Nephron (organoid): ENCODE measurements at regions not wholly inside any gene's neighbourhood (a gene's known extent, or its start where the extent isn't known, plus 50 kb on each side); places are given as distances from the start of the nearest gene placed in this dataset.

Experiments used
- H3K27ac Mint-ChIP-seq, 3 experiments: 2 replicates each; pipeline ENCODE4 v1.8.0; 2020; ENCODE audit warnings: mixed read lengths in 3 of 3, mild to moderate bottlenecking in 2 of 3, moderate library complexity in 1 of 3
- H3K27me3 Mint-ChIP-seq: 2 replicates; pipeline ENCODE4 v1.8.0; 2021; ENCODE audit warnings: low read depth, mild to moderate bottlenecking, moderate library complexity, mixed read lengths
- H3K36me3 Mint-ChIP-seq: 2 replicates; pipeline ENCODE4 v1.8.0; 2020; ENCODE audit warnings: low read depth, mixed read lengths
- H3K4me1 Mint-ChIP-seq: 2 replicates; pipeline ENCODE4 v1.8.0; 2020; ENCODE audit warnings: mixed read lengths
- H3K4me3 Mint-ChIP-seq, 3 experiments: 2 replicates each; pipeline ENCODE4 v1.8.0; 2020; ENCODE audit warnings: mild to moderate bottlenecking in 3 of 3, mixed read lengths in 3 of 3, moderate library complexity in 2 of 3
- H3K9me3 Mint-ChIP-seq: 2 replicates; pipeline ENCODE4 v1.8.0; 2020; ENCODE audit warnings: mixed read lengths
- TF ChIP-seq, protein P1 (sequence below), 3 experiments: fragments of 200-600 bp; sonication (generic); IDR thresholded peaks; one replicate each; pipeline ENCODE4 v1.5.0; 2021; ENCODE audit warnings: antibody characterized with exemption in 3 of 3; ENCODE audit not compliant: unreplicated experiment in 3 of 3

DNA sequence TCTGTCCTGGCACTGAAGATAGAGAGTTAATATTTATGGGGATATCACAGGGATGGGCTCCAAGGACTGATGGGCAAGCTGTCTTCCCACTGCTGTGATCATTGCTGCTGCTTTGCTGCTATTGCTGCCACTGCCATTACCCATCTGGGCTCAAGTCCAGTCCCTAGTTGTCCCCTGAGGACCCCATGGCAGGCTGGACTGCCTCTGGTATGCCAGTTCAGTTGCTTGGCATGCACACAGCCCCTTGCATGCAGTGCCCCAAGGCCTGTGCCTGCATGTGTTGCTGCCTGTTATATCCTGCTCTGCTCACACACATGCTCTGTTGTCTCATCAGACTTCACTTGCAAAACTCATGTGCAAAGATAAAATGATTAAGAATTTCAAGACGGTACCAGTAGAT lies 109.5 kb downstream of the ADRA2A start:
- H3K4me1 Mint-ChIP-seq, result no peaks in the 10 kb centered on the region
- H3K36me3 Mint-ChIP-seq, result no peaks in the 10 kb centered on the region
- TF ChIP-seq, protein P1, sequence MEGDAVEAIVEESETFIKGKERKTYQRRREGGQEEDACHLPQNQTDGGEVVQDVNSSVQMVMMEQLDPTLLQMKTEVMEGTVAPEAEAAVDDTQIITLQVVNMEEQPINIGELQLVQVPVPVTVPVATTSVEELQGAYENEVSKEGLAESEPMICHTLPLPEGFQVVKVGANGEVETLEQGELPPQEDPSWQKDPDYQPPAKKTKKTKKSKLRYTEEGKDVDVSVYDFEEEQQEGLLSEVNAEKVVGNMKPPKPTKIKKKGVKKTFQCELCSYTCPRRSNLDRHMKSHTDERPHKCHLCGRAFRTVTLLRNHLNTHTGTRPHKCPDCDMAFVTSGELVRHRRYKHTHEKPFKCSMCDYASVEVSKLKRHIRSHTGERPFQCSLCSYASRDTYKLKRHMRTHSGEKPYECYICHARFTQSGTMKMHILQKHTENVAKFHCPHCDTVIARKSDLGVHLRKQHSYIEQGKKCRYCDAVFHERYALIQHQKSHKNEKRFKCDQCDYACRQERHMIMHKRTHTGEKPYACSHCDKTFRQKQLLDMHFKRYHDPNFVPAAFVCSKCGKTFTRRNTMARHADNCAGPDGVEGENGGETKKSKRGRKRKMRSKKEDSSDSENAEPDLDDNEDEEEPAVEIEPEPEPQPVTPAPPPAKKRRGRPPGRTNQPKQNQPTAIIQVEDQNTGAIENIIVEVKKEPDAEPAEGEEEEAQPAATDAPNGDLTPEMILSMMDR (IDR thresholded peaks at IDR 0.05; ENCODE audit: unreplicated experiment in 3 of 3), result no peak
- H3K27ac Mint-ChIP-seq, result no peak overlapping the region
- peaks cover 21% of the 10 kb centered on the region for H3K27me3 Mint-ChIP-seq
- H3K9me3 Mint-ChIP-seq, result no peaks in the 10 kb centered on the region
- H3K4me3 Mint-ChIP-seq, result no peak overlapping the region

DNA sequence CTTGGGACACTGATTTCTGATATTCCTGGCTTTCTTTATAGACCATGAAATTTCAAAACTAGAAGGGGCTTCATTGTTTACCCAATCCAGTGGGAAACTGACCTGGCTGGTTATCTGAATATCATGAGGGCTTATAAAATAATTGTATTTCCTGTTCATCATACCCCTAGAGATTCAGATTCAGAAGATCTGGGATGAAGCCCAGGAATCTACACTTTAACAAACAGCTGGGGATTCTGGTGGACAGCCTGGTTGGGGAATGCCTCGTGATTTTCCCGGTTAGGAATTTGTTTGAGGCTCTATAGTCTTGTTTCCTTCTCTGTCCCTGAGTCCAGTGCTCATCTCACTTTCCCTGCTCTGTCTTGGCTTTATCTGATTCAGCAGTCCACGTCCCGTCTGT lies 110.3 kb downstream of the ADRA2A start:
- peaks cover 21% of the 10 kb centered on the region for H3K27me3 Mint-ChIP-seq
- H3K27ac Mint-ChIP-seq, result no peak overlapping the region
- H3K4me3 Mint-ChIP-seq, result no peak overlapping the region
- H3K9me3 Mint-ChIP-seq, result no peaks in the 10 kb centered on the region
- no peaks in the 10 kb centered on the region for H3K4me1 Mint-ChIP-seq
- H3K36me3 Mint-ChIP-seq, result no peaks in the 10 kb centered on the region
- TF ChIP-seq, protein P1 (IDR thresholded peaks at IDR 0.05; ENCODE audit: unreplicated experiment in 3 of 3), result no peak

DNA sequence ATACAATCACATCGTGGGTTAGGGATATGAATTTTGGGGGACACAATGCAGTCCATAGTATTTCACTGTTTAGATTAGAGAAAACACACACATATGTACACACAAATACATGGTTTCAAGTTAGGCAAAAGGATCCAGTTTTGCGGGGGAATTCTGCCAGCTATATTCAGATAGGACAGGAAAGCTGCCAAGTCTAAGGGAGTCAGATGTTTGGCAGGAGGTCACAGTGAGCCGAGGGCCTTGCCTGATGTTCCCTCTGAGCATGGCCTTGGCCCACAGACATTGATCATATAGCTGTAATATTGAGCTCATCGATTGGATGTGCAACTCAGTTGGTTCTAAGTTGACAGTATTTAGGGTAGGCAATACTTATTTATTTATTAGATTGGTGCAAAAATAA lies 122.8 kb downstream of the ADRA2A start:
- Mint-ChIP-seq H3K27me3 (no peaks in the 10 kb centered on the region), H3K9me3 (no peaks in the 10 kb centered on the region), H3K36me3 (no peaks in the 10 kb centered on the region), H3K4me1 (no peaks in the 10 kb centered on the region), H3K27ac (no peak overlapping the region), H3K4me3 (no peak overlapping the region)
- TF ChIP-seq, protein P1 (IDR thresholded peaks at IDR 0.05; ENCODE audit: unreplicated experiment in 3 of 3), result no peak

DNA sequence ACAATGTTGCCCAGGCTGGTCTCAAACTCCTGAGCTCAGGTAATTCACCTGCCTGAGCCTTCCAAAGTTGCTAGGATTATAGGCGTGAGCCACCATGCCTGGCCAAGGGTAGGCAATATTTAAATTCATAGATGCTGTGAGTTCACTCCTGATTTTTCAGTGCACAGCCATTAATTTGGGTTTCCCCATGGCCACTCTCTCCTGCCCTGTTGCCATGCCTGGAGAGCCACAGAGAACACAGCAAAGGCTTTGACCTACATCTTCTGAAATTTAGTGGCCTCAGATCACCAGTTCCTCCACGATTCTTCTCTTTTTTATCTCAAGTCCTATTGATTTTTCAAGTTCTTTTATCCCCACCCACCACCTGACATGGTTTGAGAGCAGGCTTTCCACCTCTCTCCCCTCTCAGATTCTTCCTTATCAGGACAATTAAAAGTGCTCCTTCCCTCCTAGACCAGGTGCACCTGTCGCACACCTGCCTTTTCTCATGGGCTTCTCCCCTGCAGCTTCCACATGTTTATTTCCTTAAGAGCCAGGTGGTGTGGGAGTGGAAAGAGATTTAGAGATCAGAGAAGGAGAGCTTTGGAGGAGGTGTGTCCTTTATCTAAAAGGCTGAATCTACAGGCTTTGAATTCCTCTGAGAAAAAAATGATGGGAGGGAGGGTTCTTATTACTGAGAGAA lies 123.8 kb downstream of the ADRA2A start:
- H3K27me3 Mint-ChIP-seq, result peaks cover 4% of the 10 kb centered on the region
- no peaks in the 10 kb centered on the region for H3K4me1 Mint-ChIP-seq
- H3K9me3 Mint-ChIP-seq, result no peaks in the 10 kb centered on the region
- H3K4me3 Mint-ChIP-seq, result no peak overlapping the region
- no peaks in the 10 kb centered on the region for H3K36me3 Mint-ChIP-seq
- TF ChIP-seq, protein P1 (IDR thresholded peaks at IDR 0.05; ENCODE audit: unreplicated experiment in 3 of 3), result no peak
- H3K27ac Mint-ChIP-seq, result no peak overlapping the region

DNA sequence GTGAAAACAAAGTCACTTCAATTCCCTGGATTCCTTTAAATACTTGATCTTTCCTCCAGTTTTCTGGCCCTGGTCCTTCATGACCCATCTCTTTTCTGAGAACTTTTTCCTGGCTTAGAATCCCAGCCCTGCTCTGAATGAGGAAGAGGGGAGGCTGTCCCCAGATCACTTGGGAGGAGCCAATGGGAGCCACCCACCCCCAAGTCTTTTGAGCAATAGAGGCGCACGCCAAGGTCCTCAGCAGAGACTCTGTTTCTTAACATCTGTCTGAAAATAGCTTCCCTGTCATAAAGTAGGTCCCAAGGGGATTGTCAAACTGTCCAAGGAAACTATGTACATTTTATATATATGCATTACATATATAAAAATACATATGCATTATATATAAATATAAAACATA lies 126.8 kb downstream of the ADRA2A start:
- Mint-ChIP-seq H3K9me3 (no peaks in the 10 kb centered on the region), H3K4me1 (no peaks in the 10 kb centered on the region), H3K27ac (no peak overlapping the region), H3K4me3 (no peak overlapping the region), H3K36me3 (no peaks in the 10 kb centered on the region), H3K27me3 (peaks cover 4% of the 10 kb centered on the region)
- TF ChIP-seq, protein P1 (IDR thresholded peaks at IDR 0.05; ENCODE audit: unreplicated experiment in 3 of 3), result no peak

DNA sequence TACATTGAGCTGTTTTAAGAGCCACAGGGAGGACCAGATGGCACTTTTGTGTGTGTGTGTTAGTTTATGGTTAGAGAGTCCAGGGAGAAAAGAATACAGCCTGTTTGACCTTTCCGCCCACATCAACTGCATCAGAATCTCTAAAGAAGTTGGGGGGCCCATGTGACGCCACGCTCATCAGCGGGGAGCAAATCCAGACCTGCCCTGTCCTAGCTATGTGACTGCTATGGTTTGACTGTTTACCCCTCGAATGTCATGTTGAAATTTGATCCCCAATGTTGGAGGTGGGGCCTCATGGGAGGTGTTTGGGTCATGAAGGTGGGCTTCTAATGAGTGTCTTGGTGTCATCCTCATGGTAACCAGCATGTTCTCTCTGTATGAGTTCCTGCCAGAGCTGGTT lies 128.0 kb downstream of the ADRA2A start:
- no peak overlapping the region for H3K27ac Mint-ChIP-seq

More for the DNA sequence above, 128.0 kb downstream of the ADRA2A start:
- TF ChIP-seq, protein P1 (IDR thresholded peaks at IDR 0.05; ENCODE audit: unreplicated experiment in 3 of 3), result no peak
- H3K36me3 Mint-ChIP-seq, result no peaks in the 10 kb centered on the region
- H3K27me3 Mint-ChIP-seq, result peaks cover 9% of the 10 kb centered on the region
- no peaks in the 10 kb centered on the region for H3K9me3 Mint-ChIP-seq
- no peak overlapping the region for H3K4me3 Mint-ChIP-seq
- peaks cover 3% of the 10 kb centered on the region for H3K4me1 Mint-ChIP-seq
